Keratinocyte (primary cell): ENCODE measurements at regions not wholly inside any gene's neighbourhood (a gene's known extent, or its start where the extent isn't known, plus 50 kb on each side); places are given as distances from the start of the nearest gene placed in this dataset.

Experiments used
- DNase-seq: peaks from one replicate; pipeline ENCODE4 v3.0.0-alpha.2; 2011; ENCODE audit warnings: low read depth, missing footprints, low spot score
- FAIRE-seq: peaks from 2 replicates; lab custom pipeline; 2011; peaks lifted over from hg19 to GRCh38; lab: Jason Lieb, UNC
- H2AFZ ChIP-seq: 2 replicates; pipeline ENCODE4 v1.6.0; 2012; ENCODE audit warnings: low read length, control low read depth, inconsistent platforms; ENCODE audit not compliant: control insufficient read depth
- H3K27ac ChIP-seq: 2 replicates; pipeline ENCODE4 v1.5.1; 2011; ENCODE audit warnings: low read length; ENCODE audit not compliant: control insufficient read depth, insufficient read depth
- H3K27me3 ChIP-seq: 3 replicates; pipeline ENCODE4 v1.6.0; 2011; ENCODE audit warnings: low read length; ENCODE audit not compliant: control insufficient read depth, insufficient read depth; ENCODE audit errors: extremely low read depth
- H3K36me3 ChIP-seq, 2 experiments: 2 replicates in 1 of 2; 3 replicates in 1 of 2; pipeline ENCODE4 v1.5.1; 2011; ENCODE audit warnings: low read length in 2 of 2, mild to moderate bottlenecking in 1 of 2; ENCODE audit not compliant: control insufficient read depth in 2 of 2, insufficient read depth in 2 of 2; ENCODE audit errors: extremely low read depth in 1 of 2
- H3K4me1 ChIP-seq: 3 replicates; pipeline ENCODE4 v1.5.1; 2011; ENCODE audit warnings: low read length; ENCODE audit not compliant: control insufficient read depth, insufficient read depth; ENCODE audit errors: extremely low read depth
- H3K4me2 ChIP-seq: 3 replicates; pipeline ENCODE4 v1.6.0; 2011; ENCODE audit warnings: low read depth, low read length; ENCODE audit not compliant: control insufficient read depth, insufficient read depth; ENCODE audit errors: extremely low read depth
- H3K4me3 ChIP-seq, 3 experiments: fragments of 200-600 bp in 1 of 3; sonication (generic) in 1 of 3; 2 replicates in 2 of 3; 3 replicates in 1 of 3; pipeline ENCODE4 v1.5.1; 2011 to 2016; ENCODE audit warnings: low read length in 3 of 3, mild to moderate bottlenecking in 3 of 3, control low read depth in 2 of 3, inconsistent platforms in 1 of 3, low read depth in 1 of 3, mixed read lengths in 1 of 3, mixed run types in 1 of 3, moderate library complexity in 1 of 3; ENCODE audit not compliant: control insufficient read depth in 2 of 3, insufficient read depth in 2 of 3; ENCODE audit errors: extremely low read depth in 1 of 3
- H3K79me2 ChIP-seq: 2 replicates; pipeline ENCODE4 v1.6.0; 2012; ENCODE audit warnings: low read length; ENCODE audit not compliant: control insufficient read depth, insufficient read depth
- H3K9ac ChIP-seq: 3 replicates; pipeline ENCODE4 v1.6.0; 2011; ENCODE audit warnings: low read length; ENCODE audit not compliant: control insufficient read depth, insufficient read depth; ENCODE audit errors: extremely low read depth
- H3K9me1 ChIP-seq: 3 replicates; pipeline ENCODE4 v1.6.0; 2011; ENCODE audit warnings: low read length; ENCODE audit not compliant: control insufficient read depth, insufficient read depth; ENCODE audit errors: extremely low read depth
- H3K9me3 ChIP-seq: 2 replicates; pipeline ENCODE4 v1.5.1; 2012; ENCODE audit warnings: low read depth, low read length; ENCODE audit not compliant: control insufficient read depth
- H4K20me1 ChIP-seq: 3 replicates; pipeline ENCODE4 v1.6.0; 2011; ENCODE audit warnings: low read length; ENCODE audit not compliant: control insufficient read depth, insufficient read depth; ENCODE audit errors: extremely low read depth
- CTCF ChIP-seq, 3 experiments: IDR thresholded peaks in 1 of 3; conservative IDR thresholded peaks in 1 of 3; optimal IDR thresholded peaks in 1 of 3; 2 replicates in 2 of 3; 3 replicates in 1 of 3; pipeline versions ENCODE3 to v1.5.1; 2011; ENCODE audit warnings: low read length in 3 of 3, mild to moderate bottlenecking in 3 of 3, moderate library complexity in 2 of 3, control low read depth in 1 of 3, inconsistent platforms in 1 of 3; ENCODE audit not compliant: insufficient read depth in 2 of 3; ENCODE audit errors: extremely low read depth in 1 of 3
- EZH2 ChIP-seq: IDR thresholded peaks from one replicate; pipeline ENCODE4 v1.6.1; 2012; ENCODE audit warnings: inconsistent platforms, mild to moderate bottlenecking, low read length, moderate library complexity
- dilution Hi-C: fragments of 300-500 bp; cut with MboI; formaldehyde crosslinking; loops from one replicate; pipeline ENCODE4 v1.7.0; 2020; ENCODE audit warnings: low sequenced_read_pairs; ENCODE audit not compliant: extremely low pct_ligation_motif_present

GRCh38 chr9:120184266-120184665, 395.7 kb downstream of the CDK5RAP2 start:
- Histone ChIP-seq H3K79me2 (no peaks in the 10 kb centered on the region), H3K4me3 (no peak overlapping the region), H3K4me1 (no peaks in the 10 kb centered on the region), H3K27ac (no peak overlapping the region), H4K20me1 (no peaks in the 10 kb centered on the region), H3K9me1 (no peaks in the 10 kb centered on the region), H3K9ac (no peak overlapping the region), H3K36me3 (no peaks in the 10 kb centered on the region), H2AFZ (no peak overlapping the region), H3K9me3 (no peaks in the 10 kb centered on the region), H3K27me3 (no peaks in the 10 kb centered on the region), H3K4me2 (no peak overlapping the region)
- DNase-seq (no peak), FAIRE-seq (no peak)
- TF ChIP-seq EZH2 (no peak), CTCF (optimal IDR thresholded peaks at IDR 0.05 in 1 of 3, IDR thresholded peaks at IDR 0.05 in 1 of 3, conservative IDR thresholded peaks at IDR 0.05 in 1 of 3; ENCODE audit: extremely low read depth in 1 of 3, insufficient read depth in 2 of 3, low read length in 3 of 3) (no peak)
- dilution Hi-C loops, result no loop called here

- Histone ChIP-seq H3K4me2 (no peak overlapping the region), H3K4me1 (no peaks in the 10 kb centered on the region), H3K27ac (no peak overlapping the region), H3K4me3 (no peak overlapping the region), H3K27me3 (no peaks in the 10 kb centered on the region), H3K9me3 (no peaks in the 10 kb centered on the region), H4K20me1 (no peaks in the 10 kb centered on the region), H2AFZ (no peak overlapping the region), H3K9me1 (no peaks in the 10 kb centered on the region), H3K9ac (no peak overlapping the region), H3K79me2 (no peaks in the 10 kb centered on the region), H3K36me3 (no peaks in the 10 kb centered on the region)
- no peak for TF ChIP-seq CTCF (optimal IDR thresholded peaks at IDR 0.05 in 1 of 3, IDR thresholded peaks at IDR 0.05 in 1 of 3, conservative IDR thresholded peaks at IDR 0.05 in 1 of 3; ENCODE audit: extremely low read depth in 1 of 3, insufficient read depth in 2 of 3, low read length in 3 of 3)
- TF ChIP-seq EZH2, result no peak
- FAIRE-seq (no peak), DNase-seq (no peak)
- dilution Hi-C loops, result no loop called here
Measured at GRCh38 chr9:120183615-120184014, 396.4 kb downstream of the CDK5RAP2 start.
